Spleen (tissue), 11 donors: ENCODE measurements at regions not wholly inside any gene's neighbourhood (a gene's known extent, or its start where the extent isn't known, plus 50 kb on each side); places are given as distances from the start of the nearest gene placed in this dataset.
A peak's percentile ranks its signal among the peaks of the same experiment; 100 is the strongest.
"Not testable (repeated sequence)": the region's sequence is repeated elsewhere in the genome, so short reads cannot be mapped to it uniquely, and the experiment has no call there.

ENCODE experiments used
- DNase-seq: peaks from one replicate; pipeline ENCODE4 v3.0.0-alpha.2; 2020
- H3K27ac ChIP-seq, 8 donors: fragments of 200-600 bp; sonication (generic) in 7 of 8; 1 replicate in 4 of 8; 2 replicates in 4 of 8; pipeline versions ENCODE4 v1.5.0 to v1.8.0; 2016 to 2021; ENCODE audit warnings: inconsistent platforms in 4 of 8, mild to moderate bottlenecking in 4 of 8, moderate library complexity in 1 of 8
- H3K27me3 ChIP-seq, 7 donors: fragments of 200-600 bp; sonication (generic) in 6 of 7; replicated peaks in 1 of 7; 1 replicate in 4 of 7; 2 replicates in 3 of 7; pipeline versions ENCODE4 v1.5.0 to v1.8.0; 2016 to 2021; ENCODE audit warnings: inconsistent platforms in 3 of 7, mild to moderate bottlenecking in 1 of 7
- H3K36me3 ChIP-seq, 6 donors: fragments of 200-600 bp; sonication (generic) in 5 of 6; 1 replicate in 4 of 6; 2 replicates in 2 of 6; pipeline versions ENCODE4 v1.5.0 to v1.8.0; 2016 to 2021; ENCODE audit warnings: inconsistent platforms in 2 of 6
- H3K4me1 ChIP-seq, 6 donors: fragments of 200-600 bp; sonication (generic) in 5 of 6; 1 replicate in 3 of 6; 2 replicates in 3 of 6; pipeline versions ENCODE4 v1.5.0 to v1.8.0; 2016 to 2021; ENCODE audit warnings: inconsistent platforms in 3 of 6
- H3K4me3 ChIP-seq, 8 donors: fragments of 200-600 bp; sonication (generic) in 7 of 8; 1 replicate in 4 of 8; 2 replicates in 4 of 8; pipeline versions ENCODE4 v1.5.0 to v1.8.0; 2016 to 2021; ENCODE audit warnings: inconsistent platforms in 4 of 8, mild to moderate bottlenecking in 4 of 8, moderate library complexity in 2 of 8
- H3K9me3 ChIP-seq, 8 donors: fragments of 200-600 bp; sonication (generic) in 7 of 8; 1 replicate in 4 of 8; 2 replicates in 4 of 8; pipeline versions ENCODE4 v1.5.0 to v1.8.0; 2016 to 2021; ENCODE audit warnings: inconsistent platforms in 4 of 8
- POLR2A ChIP-seq, 3 donors: fragments of 450-650 bp; IDR thresholded peaks; one replicate each; pipeline ENCODE4 v1.5.1; 2017; ENCODE audit warnings: antibody characterized with exemption in 3 of 3, mild to moderate bottlenecking in 1 of 3
- POLR2AphosphoS5 ChIP-seq, 3 donors: sonication (generic); formaldehyde crosslinking; IDR thresholded peaks; one replicate each; pipeline ENCODE4 v1.5.1; 2017; ENCODE audit warnings: antibody characterized with exemption in 3 of 3
- WGBS, 5 donors: extraction: QIAGEN DNeasy Blood & Tissue Kit in 3 of 5; methylation state at CpG; one replicate each; pipeline versions ENCODE4 v1.1.5 to v1.1.7; 2013 to 2018; 5-methylcytosine and 5-hydroxymethylcytosine counted together
- intact Hi-C: fragments of 100-400 bp; cut with DNase I; formaldehyde crosslinking; loops from one replicate; pipeline ENCODE4 v1.15.0; 2023; ENCODE audit warnings: low total_unique reads
- TF ChIP-seq, protein P1 (sequence below), 11 experiments: fragments of 200-600 bp in 7 of 11; fragments of 450-650 bp in 4 of 11; sonication (generic) in 4 of 11; IDR thresholded peaks in 8 of 11; conservative IDR thresholded peaks in 3 of 11; 1 replicate in 7 of 11; 2 replicates in 4 of 11; pipeline versions ENCODE4 v1.4.0 to v1.8.0; 2016 to 2021; ENCODE audit warnings: antibody characterized with exemption in 11 of 11, inconsistent platforms in 4 of 11, mild to moderate bottlenecking in 1 of 11
- donor health status: healthy with polysubstance abuse.
- donor health status: DM: no; HTN: no; CAD: no; lungs with moderate emphysema.
- donor health status: DM: no; HTN: no; CAD: no.
- donor health status: Bipolar disorder and iron deficiency.
- donor health status: healthy.
- donor health status: DM: no; HTN: no; CAD: no.
- donor health status: DM: yes; HTN: yes; CAD: no.

DNA sequence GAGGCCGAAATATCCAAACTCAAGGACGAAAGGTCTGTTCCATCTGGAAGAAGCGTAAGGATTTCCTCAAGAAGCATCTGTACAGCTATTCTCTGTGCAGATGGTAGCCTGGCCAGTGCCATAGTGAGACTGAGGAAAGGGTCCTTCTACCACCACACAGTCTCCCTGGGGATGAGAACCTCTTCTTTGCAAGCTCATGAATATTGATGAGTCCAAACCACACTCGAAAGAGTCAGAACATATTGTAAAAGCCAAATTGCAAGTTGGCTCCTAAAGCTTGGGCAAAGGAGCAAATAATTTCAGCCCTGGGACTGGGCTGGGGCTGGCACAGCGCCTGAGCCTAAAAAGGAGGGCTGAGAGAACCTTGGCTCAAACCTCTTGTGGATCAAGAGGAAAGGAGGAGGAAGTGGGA is 66.1 kb upstream of the PIP4K2A start:
- H3K4me3 ChIP-seq: no peak overlapping the region
- no peaks in the 10 kb centered on the region for H3K27me3 ChIP-seq
- DNase-seq: no peak
- no peaks in the 10 kb centered on the region for H3K36me3 ChIP-seq
- peaks cover 0 to 13% (median 10%) of the 10 kb centered on the region in 8 donors for H3K9me3 ChIP-seq
- H3K4me1 ChIP-seq: peaks cover 0 to 4% (median 0%) of the 10 kb centered on the region in 6 donors
- TF ChIP-seq, protein P1, sequence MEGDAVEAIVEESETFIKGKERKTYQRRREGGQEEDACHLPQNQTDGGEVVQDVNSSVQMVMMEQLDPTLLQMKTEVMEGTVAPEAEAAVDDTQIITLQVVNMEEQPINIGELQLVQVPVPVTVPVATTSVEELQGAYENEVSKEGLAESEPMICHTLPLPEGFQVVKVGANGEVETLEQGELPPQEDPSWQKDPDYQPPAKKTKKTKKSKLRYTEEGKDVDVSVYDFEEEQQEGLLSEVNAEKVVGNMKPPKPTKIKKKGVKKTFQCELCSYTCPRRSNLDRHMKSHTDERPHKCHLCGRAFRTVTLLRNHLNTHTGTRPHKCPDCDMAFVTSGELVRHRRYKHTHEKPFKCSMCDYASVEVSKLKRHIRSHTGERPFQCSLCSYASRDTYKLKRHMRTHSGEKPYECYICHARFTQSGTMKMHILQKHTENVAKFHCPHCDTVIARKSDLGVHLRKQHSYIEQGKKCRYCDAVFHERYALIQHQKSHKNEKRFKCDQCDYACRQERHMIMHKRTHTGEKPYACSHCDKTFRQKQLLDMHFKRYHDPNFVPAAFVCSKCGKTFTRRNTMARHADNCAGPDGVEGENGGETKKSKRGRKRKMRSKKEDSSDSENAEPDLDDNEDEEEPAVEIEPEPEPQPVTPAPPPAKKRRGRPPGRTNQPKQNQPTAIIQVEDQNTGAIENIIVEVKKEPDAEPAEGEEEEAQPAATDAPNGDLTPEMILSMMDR (IDR thresholded peaks at IDR 0.05 in 8 of 11, conservative IDR thresholded peaks at IDR 0.05 in 3 of 11): no peak
- TF ChIP-seq POLR2A (IDR thresholded peaks at IDR 0.05): no peak
- 63 to 88% (median 82%) methylated on average over 5 of the region's 5 CpGs for WGBS, 5 donors
- peak overlapping the region in 3 of 8 donors; percentile 10 to 32 (median 17) for H3K27ac ChIP-seq
- intact Hi-C loops: no loop called here

DNA sequence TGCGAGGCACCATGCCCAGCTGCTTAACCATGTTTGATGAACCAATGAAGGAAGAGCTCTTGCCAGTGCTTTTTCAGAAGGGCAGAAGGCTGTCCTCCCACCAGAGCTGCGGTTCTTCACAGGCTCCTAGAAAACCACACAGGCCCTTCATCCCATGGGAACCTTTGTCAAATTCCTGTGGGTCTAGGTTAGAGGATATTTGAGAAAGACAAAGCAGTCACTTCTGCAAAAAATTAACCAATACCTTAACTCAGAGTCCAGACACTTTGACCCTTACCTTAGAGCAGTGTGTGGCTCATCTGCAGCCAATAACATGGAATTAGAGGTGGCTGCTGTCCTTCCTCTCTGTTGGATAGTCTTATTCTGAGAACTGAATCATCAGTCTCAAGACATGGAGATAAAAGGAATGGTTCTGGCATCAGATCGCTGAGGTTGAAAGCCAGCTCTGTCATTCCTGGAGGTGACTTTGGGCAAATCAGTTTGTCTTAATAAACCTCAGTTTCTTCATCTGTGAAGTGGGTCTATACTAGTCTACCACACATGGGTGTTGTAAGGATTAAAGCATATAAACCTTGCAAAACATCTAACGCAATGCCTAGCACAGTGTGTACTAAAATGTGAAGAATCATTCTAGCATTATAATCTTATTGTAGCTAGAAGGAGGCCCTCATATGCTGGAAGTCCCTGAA is 65.1 kb upstream of the PIP4K2A start:
- no peaks in the 10 kb centered on the region for H3K27me3 ChIP-seq
- no peak for DNase-seq
- no peak overlapping the region for H3K4me3 ChIP-seq
- H3K4me1 ChIP-seq: peaks cover 0 to 4% (median 0%) of the 10 kb centered on the region in 6 donors
- intact Hi-C loops: no loop called here
- H3K9me3 ChIP-seq: peaks cover 0 to 13% (median 10%) of the 10 kb centered on the region in 8 donors
- H3K27ac ChIP-seq: no peak overlapping the region
- H3K36me3 ChIP-seq: no peaks in the 10 kb centered on the region
- no peak for TF ChIP-seq POLR2A (IDR thresholded peaks at IDR 0.05)
- TF ChIP-seq POLR2AphosphoS5 (IDR thresholded peaks at IDR 0.05): no peak
- TF ChIP-seq, protein P1 (IDR thresholded peaks at IDR 0.05 in 8 of 11, conservative IDR thresholded peaks at IDR 0.05 in 3 of 11): no peak
- 85 to 91% (median 90%) methylated on average over 4 of the region's 4 CpGs for WGBS, 5 donors

- Histone ChIP-seq H3K27me3 (no peaks in the 10 kb centered on the region), H3K4me1 (no peaks in the 10 kb centered on the region), H3K4me3 (no peak overlapping the region), H3K27ac (no peak overlapping the region), H3K9me3 (peaks cover 0 to 19% (median 13%) of the 10 kb centered on the region in 8 donors), H3K36me3 (no peaks in the 10 kb centered on the region)
- 93 to 97% (median 95%) methylated on average over 1 of the region's 1 CpG for WGBS, 5 donors
- intact Hi-C loops: no loop called here
- no peak for DNase-seq
- TF ChIP-seq POLR2A (IDR thresholded peaks at IDR 0.05) (no peak), POLR2AphosphoS5 (IDR thresholded peaks at IDR 0.05) (no peak)
- TF ChIP-seq, protein P1 (IDR thresholded peaks at IDR 0.05 in 8 of 11, conservative IDR thresholded peaks at IDR 0.05 in 3 of 11): no peak
Measured at GRCh38 chr10:22774102-22774501, 59.7 kb upstream of the PIP4K2A start.

GRCh38 chr10:22771631-22772030 is 57.3 kb upstream of the PIP4K2A start:
- DNase-seq, H3K36me3 ChIP-seq, intact Hi-C loops, H3K4me3 ChIP-seq, H3K27me3 ChIP-seq, H3K27ac ChIP-seq: not testable (repeated sequence)
- Histone ChIP-seq H3K4me1 (peaks cover 0 to 14% (median 10%) of the 10 kb centered on the region in 6 donors), H3K9me3 (peaks cover 0 to 20% (median 8%) of the 10 kb centered on the region in 8 donors)
- 95 to 99% (median 97%) methylated on average over 5 of the region's 5 CpGs for WGBS, 5 donors
